ENCODE measurements at regions not wholly inside any gene's neighbourhood (a gene's known extent, or its start where the extent isn't known, plus 50 kb on each side); places are given as distances from the start of the nearest gene placed in this dataset.

- 68 to 71% (median 69%) methylated on average over 1 of the region's 1 CpG for WGBS, 3 donors
- no peak overlapping the region for H3K27ac ChIP-seq
- H3K4me1 ChIP-seq (ENCODE audit: insufficient read depth), result peaks cover 2% of the 10 kb centered on the region
- intact Hi-C loops (cut with DNase I), result no loop called here
- DNase-seq, result no peak
- no peaks in the 10 kb centered on the region for H3K27me3 ChIP-seq
- no peak for TF ChIP-seq CTCF (IDR thresholded peaks at IDR 0.05)
- no peak for TF ChIP-seq POLR2A (IDR thresholded peaks at IDR 0.05)
- TF ChIP-seq EP300 (IDR thresholded peaks at IDR 0.05), result no peak
- no peaks in the 10 kb centered on the region for H3K9me3 ChIP-seq
- H3K4me3 ChIP-seq, result no peak overlapping the region
- H3K36me3 ChIP-seq, result no peaks in the 10 kb centered on the region
Measured at GRCh38 chr7:67983486-67983885, 986.9 kb downstream of the TYW1 start.

- H3K36me3 ChIP-seq, result no peaks in the 10 kb centered on the region
- no peak for DNase-seq
- H3K4me1 ChIP-seq (ENCODE audit: insufficient read depth), result peaks cover 2% of the 10 kb centered on the region
- no peaks in the 10 kb centered on the region for H3K27me3 ChIP-seq
- intact Hi-C loops (cut with DNase I), result no loop called here
- no peak overlapping the region for H3K27ac ChIP-seq
- 3 to 23% (median 8%) methylated on average over 4 of the region's 4 CpGs for WGBS, 3 donors
- no peak for TF ChIP-seq EP300 (IDR thresholded peaks at IDR 0.05)
- no peak for TF ChIP-seq POLR2A (IDR thresholded peaks at IDR 0.05)
- TF ChIP-seq CTCF (IDR thresholded peaks at IDR 0.05), result no peak
- no peak overlapping the region for H3K4me3 ChIP-seq
- no peaks in the 10 kb centered on the region for H3K9me3 ChIP-seq
Measured at GRCh38 chr7:67984326-67984725, 987.7 kb downstream of the TYW1 start.

- Histone ChIP-seq H3K9me3 (no peaks in the 10 kb centered on the region), H3K27me3 (no peaks in the 10 kb centered on the region), H3K36me3 (no peaks in the 10 kb centered on the region), H3K27ac (no peak overlapping the region), H3K4me3 (no peak overlapping the region), H3K4me1 (ENCODE audit: insufficient read depth) (peaks cover 2% of the 10 kb centered on the region)
- 38 to 60% (median 40%) methylated on average over 4 of the region's 4 CpGs for WGBS, 3 donors
- no peak for DNase-seq
- TF ChIP-seq POLR2A (IDR thresholded peaks at IDR 0.05) (no peak), EP300 (IDR thresholded peaks at IDR 0.05) (no peak), CTCF (IDR thresholded peaks at IDR 0.05) (no peak)
- intact Hi-C loops (cut with DNase I), result no loop called here
Measured at GRCh38 chr7:67989142-67989541, 992.5 kb downstream of the TYW1 start.

GRCh38 chr7:67990003-67990402 lies 993.4 kb downstream of the TYW1 start:
- H3K36me3 ChIP-seq, result no peaks in the 10 kb centered on the region
- WGBS, 3 donors, result 3 to 12% (median 6%) methylated on average over 4 of the region's 4 CpGs
- no peak for DNase-seq
- no peaks in the 10 kb centered on the region for H3K9me3 ChIP-seq
- no peak overlapping the region for H3K27ac ChIP-seq
- no peak overlapping the region for H3K4me3 ChIP-seq
- no peak for TF ChIP-seq CTCF (IDR thresholded peaks at IDR 0.05)
- TF ChIP-seq POLR2A (IDR thresholded peaks at IDR 0.05), result no peak
- TF ChIP-seq EP300 (IDR thresholded peaks at IDR 0.05), result no peak
- H3K4me1 ChIP-seq (ENCODE audit: insufficient read depth), result no peaks in the 10 kb centered on the region
- H3K27me3 ChIP-seq, result no peaks in the 10 kb centered on the region
- intact Hi-C loops (cut with DNase I), result no loop called here

GRCh38 chr7:67990716-67991115 lies 994.1 kb downstream of the TYW1 start:
- no peak for DNase-seq
- WGBS, 3 donors, result 72 to 82% (median 76%) methylated on average over 2 of the region's 2 CpGs
- Histone ChIP-seq H3K27me3 (no peaks in the 10 kb centered on the region), H3K4me3 (no peak overlapping the region), H3K27ac (no peak overlapping the region), H3K4me1 (ENCODE audit: insufficient read depth) (no peaks in the 10 kb centered on the region), H3K9me3 (no peaks in the 10 kb centered on the region), H3K36me3 (no peaks in the 10 kb centered on the region)
- no peak for TF ChIP-seq CTCF (IDR thresholded peaks at IDR 0.05)
- no peak for TF ChIP-seq EP300 (IDR thresholded peaks at IDR 0.05)
- no peak for TF ChIP-seq POLR2A (IDR thresholded peaks at IDR 0.05)
- intact Hi-C loops (cut with DNase I), result no loop called here

All from ovary (tissue), 7 donors.